Neuronal stem cell (in vitro differentiated cells): ENCODE measurements at regions not wholly inside any gene's neighbourhood (a gene's known extent, or its start where the extent isn't known, plus 50 kb on each side); places are given as distances from the start of the nearest gene placed in this dataset.
A peak's percentile ranks its signal among the peaks of the same experiment; 100 is the strongest.

Source experiments
- DNase-seq: peaks from one replicate; pipeline ENCODE4 v3.0.0-alpha.2; 2013; ENCODE audit warnings: low spot score
- H2AFZ ChIP-seq: one replicate; pipeline ENCODE4 v1.6.1; 2013; ENCODE audit warnings: mild to moderate bottlenecking, low read length, inconsistent platforms
- H2AK5ac ChIP-seq: 2 replicates; pipeline ENCODE4 v1.6.1; 2013; ENCODE audit warnings: low read depth, mild to moderate bottlenecking, inconsistent platforms, low read length, moderate library complexity, mixed read lengths
- H2BK120ac ChIP-seq: 2 replicates; pipeline ENCODE4 v1.6.1; 2013; ENCODE audit warnings: low read depth, mild to moderate bottlenecking, inconsistent platforms, low read length, moderate library complexity, mixed read lengths
- H2BK12ac ChIP-seq: one replicate; pipeline ENCODE4 v1.6.1; 2013; ENCODE audit warnings: low read length, inconsistent platforms
- H2BK15ac ChIP-seq: 2 replicates; pipeline ENCODE4 v1.6.1; 2013; ENCODE audit warnings: mild to moderate bottlenecking, low read length, inconsistent platforms, mixed read lengths
- H2BK5ac ChIP-seq: one replicate; pipeline ENCODE4 v1.6.1; 2013; ENCODE audit warnings: inconsistent platforms, mild to moderate bottlenecking, low read length, moderate library complexity
- H3K14ac ChIP-seq: one replicate; pipeline ENCODE4 v1.6.1; 2013; ENCODE audit warnings: low read length, inconsistent platforms
- H3K18ac ChIP-seq: 2 replicates; pipeline ENCODE4 v1.6.1; 2013; ENCODE audit warnings: low read length, inconsistent platforms
- H3K23ac ChIP-seq: 2 replicates; pipeline ENCODE4 v1.6.1; 2013; ENCODE audit warnings: low read depth, mild to moderate bottlenecking, mixed read lengths, low read length, inconsistent platforms; ENCODE audit not compliant: poor library complexity
- H3K27ac ChIP-seq: replicated peaks from 3 replicates; pipeline ENCODE4 v1.5.1; 2013; ENCODE audit warnings: low read length, inconsistent platforms
- H3K27me3 ChIP-seq, 3 experiments: 2 replicates each; pipeline ENCODE4 v1.6.1; 2013; ENCODE audit warnings: low read length in 3 of 3, mild to moderate bottlenecking in 2 of 3, inconsistent platforms in 1 of 3, low read depth in 1 of 3, mixed read lengths in 1 of 3, moderate library complexity in 1 of 3; ENCODE audit not compliant: control insufficient read depth in 3 of 3, insufficient read depth in 3 of 3
- H3K36me3 ChIP-seq, 2 donors: replicated peaks in 1 of 2; 2 replicates each; pipeline ENCODE4 v1.6.1; 2013; ENCODE audit warnings: low read length in 2 of 2; ENCODE audit not compliant: control insufficient read depth in 2 of 2, insufficient read depth in 2 of 2
- H3K4ac ChIP-seq: 2 replicates; pipeline ENCODE4 v1.6.1; 2013; ENCODE audit warnings: inconsistent platforms, mild to moderate bottlenecking, low read length, moderate library complexity
- H3K4me1 ChIP-seq, 2 donors: 1 replicate in 1 of 2; 2 replicates in 1 of 2; pipeline ENCODE4 v1.6.1; 2013; ENCODE audit warnings: low read length in 2 of 2, low read depth in 1 of 2; ENCODE audit not compliant: control insufficient read depth in 2 of 2, insufficient read depth in 1 of 2
- H3K4me2 ChIP-seq: one replicate; pipeline ENCODE4 v1.6.1; 2013; ENCODE audit warnings: mild to moderate bottlenecking, low read length, inconsistent platforms; ENCODE audit not compliant: insufficient read depth, poor library complexity, severe bottlenecking
- H3K4me3 ChIP-seq, 2 donors: 2 replicates each; pipeline ENCODE4 v1.5.1; 2013; ENCODE audit warnings: low read length in 2 of 2, mild to moderate bottlenecking in 2 of 2, inconsistent platforms in 1 of 2, moderate library complexity in 1 of 2
- H3K79me1 ChIP-seq: one replicate; pipeline ENCODE4 v1.6.1; 2013; ENCODE audit warnings: low read depth, mild to moderate bottlenecking, inconsistent platforms, low read length, moderate library complexity
- H3K9ac ChIP-seq: one replicate; pipeline ENCODE4 v1.6.1; 2013; ENCODE audit warnings: mild to moderate bottlenecking, low read depth, low read length, inconsistent platforms; ENCODE audit not compliant: poor library complexity
- H3K9me3 ChIP-seq, 2 donors: replicated peaks in 1 of 2; 2 replicates each; pipeline versions ENCODE3 to v1.6.1; 2013; ENCODE audit warnings: low read length in 2 of 2, mild to moderate bottlenecking in 2 of 2, inconsistent platforms in 1 of 2, low read depth in 1 of 2, mixed read lengths in 1 of 2, moderate library complexity in 1 of 2; ENCODE audit not compliant: control insufficient read depth in 2 of 2, insufficient read depth in 1 of 2
- H4K8ac ChIP-seq: one replicate; pipeline ENCODE4 v1.6.1; 2013; ENCODE audit warnings: low read depth, mild to moderate bottlenecking, inconsistent platforms, low read length, moderate library complexity
- H4K91ac ChIP-seq: one replicate; pipeline ENCODE4 v1.6.1; 2013; ENCODE audit warnings: low read length, low read depth, mild to moderate bottlenecking, inconsistent platforms; ENCODE audit not compliant: poor library complexity
- WGBS, 2 donors: extraction: QIAGEN DNeasy Blood & Tissue Kit; methylation state at CpG; one replicate each; pipeline ENCODE4 v1.1.7; 2013; ENCODE audit warnings: missing lambda C conversion rate in 2 of 2, mixed read lengths in 1 of 2; ENCODE audit not compliant: insufficient read length in 2 of 2, insufficient replicate concordance in 1 of 2; ENCODE audit errors: extremely low coverage in 2 of 2; 5-methylcytosine and 5-hydroxymethylcytosine counted together

DNA sequence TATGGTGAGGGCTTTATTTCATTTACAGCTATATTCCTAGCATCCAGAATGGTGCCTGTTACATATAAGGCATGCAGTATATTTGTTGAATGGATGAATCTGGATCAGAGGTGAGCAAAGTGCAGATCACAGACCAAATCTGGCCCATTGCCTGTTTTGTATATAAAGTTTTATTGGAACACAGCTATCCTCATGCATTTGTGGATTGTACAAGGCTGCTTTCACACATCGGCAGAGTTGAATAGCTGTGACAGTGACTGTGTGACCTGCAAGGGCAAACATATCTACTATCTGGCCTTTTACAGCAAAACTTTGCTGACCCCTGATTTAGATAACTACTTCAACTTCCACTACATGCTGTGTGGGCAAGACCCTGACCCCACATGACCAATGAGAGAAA is 54.0 kb upstream of the MRPS6 start:
- H3K4me1 ChIP-seq = peaks cover 6 to 7% of the 10 kb centered on the region in 2 donors
- no CpG with 5 or more reads among the region's 1 CpG for WGBS, 2 donors

DNA sequence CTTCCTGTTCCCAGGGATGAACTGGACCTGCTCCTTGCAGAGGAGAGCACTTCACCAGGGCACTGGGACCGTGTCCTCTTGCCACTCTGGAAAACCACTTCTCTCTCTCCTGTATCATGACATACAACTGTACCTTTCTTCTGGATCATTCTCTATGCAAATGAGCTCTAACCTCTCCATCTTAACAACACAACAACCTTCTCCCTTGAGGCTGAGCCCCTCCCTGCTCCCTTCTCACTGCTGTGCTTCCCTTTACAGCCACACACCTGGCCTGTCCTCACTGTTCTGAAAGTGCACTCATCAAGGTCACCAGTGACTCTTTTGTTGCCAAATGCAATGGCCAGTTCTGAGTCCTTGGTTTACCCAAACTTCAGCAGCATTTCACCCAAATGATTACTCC is 54.5 kb upstream of the MRPS6 start:
- WGBS, 2 donors = no CpG with 5 or more reads among the region's 1 CpG
- Histone ChIP-seq H2BK5ac (no peak overlapping the region), H3K23ac (no peak overlapping the region), H4K8ac (no peak overlapping the region), H3K27ac (no peak overlapping the region), H3K18ac (peak overlapping the region; percentile 53), H3K4ac (no peak overlapping the region), H3K14ac (no peak overlapping the region), H3K4me2 (no peak overlapping the region), H2BK120ac (no peak overlapping the region), H3K9ac (no peak overlapping the region), H4K91ac (no peak overlapping the region), H2BK15ac (no peak overlapping the region), H2BK12ac (no peak overlapping the region), H2AFZ (no peak overlapping the region), H3K9me3 (peaks cover 2 to 6% of the 10 kb centered on the region in 2 donors), H3K79me1 (no peaks in the 10 kb centered on the region), H3K27me3 (no peaks in the 10 kb centered on the region), H3K4me3 (no peak overlapping the region), H3K36me3 (no peaks in the 10 kb centered on the region), H2AK5ac (peak overlapping the region; percentile 49), H3K4me1 (peaks cover 6 to 7% of the 10 kb centered on the region in 2 donors)
- no peak for DNase-seq

More for the DNA sequence above, 54.0 kb upstream of the MRPS6 start:
- Histone ChIP-seq H2AFZ (no peak overlapping the region), H3K4me3 (no peak overlapping the region), H3K14ac (no peak overlapping the region), H4K8ac (no peak overlapping the region), H3K9ac (no peak overlapping the region), H4K91ac (no peak overlapping the region), H3K9me3 (peaks cover 2 to 6% of the 10 kb centered on the region in 2 donors), H3K18ac (no peak overlapping the region), H2BK120ac (no peak overlapping the region), H2BK12ac (no peak overlapping the region), H2BK5ac (no peak overlapping the region), H2AK5ac (no peak overlapping the region), H3K36me3 (no peaks in the 10 kb centered on the region), H2BK15ac (no peak overlapping the region), H3K27me3 (no peaks in the 10 kb centered on the region), H3K79me1 (no peaks in the 10 kb centered on the region), H3K27ac (no peak overlapping the region), H3K4me2 (no peak overlapping the region), H3K23ac (no peak overlapping the region), H3K4ac (no peak overlapping the region)
- no peak for DNase-seq

GRCh38 chr21:34018185-34018584 is 55.2 kb upstream of the MRPS6 start:
- Histone ChIP-seq H2BK120ac (no peak overlapping the region), H4K91ac (no peak overlapping the region), H3K18ac (no peak overlapping the region), H2BK15ac (no peak overlapping the region), H3K36me3 (no peaks in the 10 kb centered on the region), H3K27ac (no peak overlapping the region), H2AFZ (no peak overlapping the region), H3K9me3 (peaks cover 2 to 6% of the 10 kb centered on the region in 2 donors), H3K9ac (no peak overlapping the region), H3K4me1 (peaks cover 4 to 5% of the 10 kb centered on the region in 2 donors), H3K4me2 (no peak overlapping the region), H3K4ac (no peak overlapping the region), H4K8ac (no peak overlapping the region), H3K14ac (no peak overlapping the region), H3K27me3 (no peaks in the 10 kb centered on the region), H2BK12ac (no peak overlapping the region), H3K23ac (no peak overlapping the region), H3K4me3 (no peak overlapping the region), H2BK5ac (no peak overlapping the region), H3K79me1 (no peaks in the 10 kb centered on the region), H2AK5ac (no peak overlapping the region)
- WGBS, 2 donors = no CpG with 5 or more reads among the region's 1 CpG
- no peak for DNase-seq

- Histone ChIP-seq H4K8ac (no peak overlapping the region), H3K4ac (no peak overlapping the region), H3K18ac (no peak overlapping the region), H3K27me3 (no peaks in the 10 kb centered on the region), H3K14ac (no peak overlapping the region), H3K4me3 (no peak overlapping the region), H3K9ac (no peak overlapping the region), H2BK12ac (no peak overlapping the region), H3K4me2 (no peak overlapping the region), H2BK15ac (no peak overlapping the region), H4K91ac (no peak overlapping the region), H2AFZ (no peak overlapping the region), H2BK5ac (no peak overlapping the region), H2BK120ac (no peak overlapping the region), H3K36me3 (no peaks in the 10 kb centered on the region), H3K23ac (no peak overlapping the region), H3K9me3 (peaks cover 2 to 6% of the 10 kb centered on the region in 2 donors), H3K27ac (no peak overlapping the region), H2AK5ac (no peak overlapping the region), H3K79me1 (no peaks in the 10 kb centered on the region), H3K4me1 (no peaks in the 10 kb centered on the region)
- no CpG with 5 or more reads among the region's 5 CpGs for WGBS, 2 donors
- DNase-seq = no peak
These were observed 56.1 kb upstream of the MRPS6 start for GRCh38 chr21:34017039-34017961.
